Uterus (tissue), 3 donors: ENCODE measurements at regions not wholly inside any gene's neighbourhood (a gene's known extent, or its start where the extent isn't known, plus 50 kb on each side); places are given as distances from the start of the nearest gene placed in this dataset.
"Not testable (repeated sequence)": the region's sequence is repeated elsewhere in the genome, so short reads cannot be mapped to it uniquely, and the experiment has no call there.

ENCODE experiments used
- DNase-seq, 2 donors: peaks; one replicate each; pipeline ENCODE4 v3.0.0-alpha.2; 2019 to 2020
- H3K27ac ChIP-seq, 2 donors: fragments of 200-600 bp; sonication (generic); 1 replicate in 1 of 2; 2 replicates in 1 of 2; pipeline ENCODE4 v1.5.1; 2016 to 2018
- H3K27me3 ChIP-seq, 2 donors: fragments of 200-600 bp; sonication (generic); one replicate each; pipeline ENCODE4 v1.5.1; 2018 to 2019; ENCODE audit warnings: control low read depth in 1 of 2
- H3K36me3 ChIP-seq, 2 donors: fragments of 200-600 bp; sonication (generic); one replicate each; pipeline ENCODE4 v1.5.1; 2019; ENCODE audit warnings: control low read depth in 1 of 2
- H3K4me1 ChIP-seq, 2 donors: fragments of 200-600 bp; sonication (generic); one replicate each; pipeline ENCODE4 v1.5.1; 2018 to 2019; ENCODE audit warnings: control low read depth in 1 of 2
- H3K4me3 ChIP-seq, 2 donors: fragments of 200-600 bp; sonication (generic); 1 replicate in 1 of 2; 2 replicates in 1 of 2; pipeline ENCODE4 v1.5.1; 2018 to 2019; ENCODE audit warnings: mild to moderate bottlenecking in 1 of 2
- H3K9me3 ChIP-seq, 2 donors: fragments of 200-600 bp; sonication (generic); one replicate each; pipeline ENCODE4 v1.5.1; 2019; ENCODE audit warnings: control low read depth in 1 of 2
- CTCF ChIP-seq, 4 experiments: fragments of 200-600 bp in 2 of 4; fragments of 450-650 bp in 2 of 4; sonication (generic) in 2 of 4; IDR thresholded peaks; one replicate each; pipeline ENCODE4 v1.5.1; 2016 to 2019; ENCODE audit warnings: antibody characterized with exemption in 4 of 4, mild to moderate bottlenecking in 2 of 4, moderate library complexity in 1 of 4
- POLR2A ChIP-seq, 2 donors: fragments of 450-650 bp; IDR thresholded peaks; one replicate each; pipeline ENCODE4 v1.6.1; 2016; ENCODE audit warnings: antibody characterized with exemption in 2 of 2, mild to moderate bottlenecking in 1 of 2, moderate library complexity in 1 of 2
- intact Hi-C: fragments of 100-400 bp; cut with DNase I; formaldehyde crosslinking; loops from one replicate; pipeline ENCODE4 v1.15.1; 2023; ENCODE audit warnings: low total_unique reads
- donor health status: DM: yes; HTN: yes; CAD: no.

DNA sequence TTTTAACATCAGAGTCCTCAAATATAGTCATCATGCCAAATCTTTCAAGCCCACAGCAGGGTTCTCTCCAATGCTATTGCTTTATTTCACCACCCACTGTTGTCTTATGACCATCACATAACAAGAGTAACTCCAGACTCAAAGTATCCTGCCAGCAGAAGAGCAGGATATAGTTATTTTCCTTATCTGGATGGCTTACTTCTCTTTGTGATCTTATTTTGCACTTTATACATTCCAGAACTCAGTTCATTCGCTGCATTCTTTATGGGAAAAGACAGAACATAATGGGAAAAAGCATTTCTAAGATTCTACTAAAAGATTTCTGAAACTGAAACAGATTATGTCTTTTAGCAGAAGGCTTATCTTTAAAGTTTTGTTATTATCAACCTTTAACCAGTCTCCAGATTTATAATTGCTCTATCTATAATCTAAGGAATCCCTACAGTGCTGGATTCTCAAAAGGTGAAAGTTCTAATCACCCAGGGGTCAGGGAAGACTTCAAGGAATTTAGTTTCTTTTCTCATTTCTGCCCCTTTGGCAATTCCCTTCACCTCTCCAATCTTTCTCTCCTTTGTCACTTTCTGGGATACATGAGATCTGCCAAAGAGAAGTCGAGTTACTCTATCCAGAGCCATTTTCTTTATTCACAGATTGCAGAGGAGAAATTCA is 190.4 kb downstream of the TPBG start:
- H3K9me3 ChIP-seq, result no peaks in the 10 kb centered on the region
- intact Hi-C loops, result no loop called here

GRCh38 chr6:82554666-82555065 is 191.0 kb downstream of the TPBG start:
- no peak overlapping the region for H3K27ac ChIP-seq
- H3K4me3 ChIP-seq, result no peak overlapping the region
- intact Hi-C loops, result no loop called here
- no peaks in the 10 kb centered on the region for H3K4me1 ChIP-seq
- no peaks in the 10 kb centered on the region for H3K27me3 ChIP-seq
- no peak for DNase-seq
- TF ChIP-seq CTCF (IDR thresholded peaks at IDR 0.05), result no peak
- TF ChIP-seq POLR2A (IDR thresholded peaks at IDR 0.05), result no peak
- no peaks in the 10 kb centered on the region for H3K36me3 ChIP-seq
- no peaks in the 10 kb centered on the region for H3K9me3 ChIP-seq

More for the DNA sequence above, 190.4 kb downstream of the TPBG start:
- no peak overlapping the region for H3K27ac ChIP-seq
- H3K4me1 ChIP-seq, result no peaks in the 10 kb centered on the region
- H3K4me3 ChIP-seq, result no peak overlapping the region
- H3K27me3 ChIP-seq, result no peaks in the 10 kb centered on the region
- no peak for DNase-seq
- no peaks in the 10 kb centered on the region for H3K36me3 ChIP-seq
- TF ChIP-seq CTCF (IDR thresholded peaks at IDR 0.05) (no peak), POLR2A (IDR thresholded peaks at IDR 0.05) (no peak)

DNA sequence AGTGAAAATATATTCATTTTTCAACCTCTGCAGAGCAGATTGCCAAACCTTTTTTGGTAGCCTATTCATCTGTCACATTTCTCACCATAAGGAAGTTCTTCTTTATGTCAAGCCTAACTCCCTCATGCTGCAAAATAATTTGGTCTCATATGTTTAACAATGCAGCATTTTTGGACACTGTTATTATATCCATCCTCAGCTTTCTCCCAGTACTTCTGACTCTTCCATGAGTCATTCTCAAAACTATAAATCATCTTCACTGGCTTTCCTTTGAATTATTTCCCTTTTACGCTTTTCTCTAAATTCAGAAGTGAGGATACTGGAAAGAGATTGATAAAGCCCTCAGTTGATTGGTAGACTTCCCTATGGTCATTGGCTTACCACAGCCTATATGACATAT is 192.2 kb downstream of the TPBG start:
- no peaks in the 10 kb centered on the region for H3K27me3 ChIP-seq
- no peak overlapping the region for H3K4me3 ChIP-seq
- intact Hi-C loops, result no loop called here
- H3K4me1 ChIP-seq, result no peaks in the 10 kb centered on the region
- no peaks in the 10 kb centered on the region for H3K36me3 ChIP-seq
- H3K9me3 ChIP-seq, result no peaks in the 10 kb centered on the region
- TF ChIP-seq POLR2A (IDR thresholded peaks at IDR 0.05) (no peak), CTCF (IDR thresholded peaks at IDR 0.05) (no peak)
- no peak for DNase-seq
- H3K27ac ChIP-seq, result no peak overlapping the region

DNA sequence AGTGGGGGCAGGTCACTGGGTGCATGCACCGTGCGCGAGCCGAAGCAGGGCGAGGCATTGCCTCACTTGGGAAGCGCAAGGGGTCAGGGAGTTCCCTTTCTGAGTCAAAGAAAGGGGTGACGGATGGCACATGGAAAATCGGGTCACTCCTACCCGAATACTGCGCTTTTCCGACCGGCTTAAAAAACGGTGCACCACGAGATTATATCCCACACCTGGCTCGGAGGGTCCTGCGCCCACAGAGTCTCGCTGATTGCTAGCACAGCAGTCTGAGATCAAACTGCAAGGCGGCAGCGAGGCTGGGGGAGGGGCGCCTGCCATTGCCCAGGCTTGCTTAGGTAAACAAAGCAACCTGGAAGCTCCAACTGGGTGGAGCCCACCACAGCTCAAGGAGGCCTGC is 194.9 kb downstream of the TPBG start:
- H3K4me3 ChIP-seq, intact Hi-C loops, H3K27me3 ChIP-seq, H3K9me3 ChIP-seq, DNase-seq, H3K27ac ChIP-seq, H3K36me3 ChIP-seq, H3K4me1 ChIP-seq: not testable (repeated sequence)

DNA sequence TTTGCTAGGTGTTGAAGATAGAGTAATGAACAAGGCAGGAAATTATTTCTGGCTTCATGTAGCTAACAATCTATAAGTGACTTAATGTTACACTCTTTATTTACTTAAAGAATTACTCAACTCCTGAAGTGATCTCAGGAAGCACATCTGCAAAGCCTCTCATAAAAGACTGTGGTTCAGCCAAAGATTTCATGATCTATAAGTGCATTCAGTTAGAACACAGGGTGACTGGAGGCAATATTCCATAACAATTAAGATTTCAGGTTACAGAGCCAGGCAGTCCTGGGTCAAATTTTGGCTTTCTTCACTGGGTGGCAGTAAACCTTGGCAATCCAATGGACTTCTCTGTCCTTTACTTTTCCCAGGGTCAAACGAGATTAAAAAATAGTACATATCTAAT is 204.0 kb downstream of the TPBG start:
- DNase-seq, result no peak
- Histone ChIP-seq H3K27me3 (no peaks in the 10 kb centered on the region), H3K27ac (no peak overlapping the region), H3K36me3 (no peaks in the 10 kb centered on the region), H3K4me1 (no peaks in the 10 kb centered on the region), H3K4me3 (no peak overlapping the region), H3K9me3 (no peaks in the 10 kb centered on the region)
- no peak for TF ChIP-seq CTCF (IDR thresholded peaks at IDR 0.05)
- no peak for TF ChIP-seq POLR2A (IDR thresholded peaks at IDR 0.05)
- intact Hi-C loops, result no loop called here
